ENCODE measurements at regions not wholly inside any gene's neighbourhood (a gene's known extent, or its start where the extent isn't known, plus 50 kb on each side); places are given as distances from the start of the nearest gene placed in this dataset.

- TF ChIP-seq CTCF (IDR thresholded peaks at IDR 0.05) (no peak), POLR2A (IDR thresholded peaks at IDR 0.05; ENCODE audit: low read depth) (no peak), POLR2AphosphoS5 (IDR thresholded peaks at IDR 0.05) (no peak)
These were observed 359.1 kb downstream of the S1PR1 start for GRCh38 chr1:101595881-101596374.
